GM18498 (cell line): ENCODE measurements at regions not wholly inside any gene's neighbourhood (a gene's known extent, or its start where the extent isn't known, plus 50 kb on each side); places are given as distances from the start of the nearest gene placed in this dataset.
"Not testable (repeated sequence)": the region's sequence is repeated elsewhere in the genome, so short reads cannot be mapped to it uniquely, and the experiment has no call there.

ENCODE experiments used
- ATAC-seq: cut with Tn5 transposase; IDR thresholded peaks from one replicate; pipeline ENCODE4 v1.9.1; 2021; ENCODE audit warnings: mild to moderate bottlenecking, moderate library complexity; ENCODE audit not compliant: unreplicated experiment

GRCh38 chr14:82766123-82766522 is 1232.5 kb upstream of the SEL1L start:
- ATAC-seq = no peak

- no peak for ATAC-seq
Observed at GRCh38 chr14:82766996-82767395, 1233.3 kb upstream of the SEL1L start.

GRCh38 chr14:82776958-82777357 is 1243.3 kb upstream of the SEL1L start:
- no peak for ATAC-seq

GRCh38 chr14:82778008-82778590 is 1244.4 kb upstream of the SEL1L start:
- no peak for ATAC-seq

GRCh38 chr14:82778601-82779000 is 1244.9 kb upstream of the SEL1L start:
- no peak for ATAC-seq

- no peak for ATAC-seq
Observed at GRCh38 chr14:82779301-82779700, 1245.6 kb upstream of the SEL1L start.

GRCh38 chr14:82785756-82786482 is 1252.3 kb upstream of the SEL1L start:
- no peak for ATAC-seq

GRCh38 chr14:82786483-82786880 is 1252.8 kb upstream of the SEL1L start:
- ATAC-seq = no peak

GRCh38 chr14:82796086-82796485 is 1262.4 kb upstream of the SEL1L start:
- ATAC-seq = no peak

GRCh38 chr14:82798276-82798675 is 1264.6 kb upstream of the SEL1L start:
- no peak for ATAC-seq

- ATAC-seq = no peak
Observed at GRCh38 chr14:82805892-82806825, 1272.5 kb upstream of the SEL1L start.

- no peak for ATAC-seq
Observed at GRCh38 chr14:82811246-82811645, 1277.6 kb upstream of the SEL1L start.

- not testable (repeated sequence) for ATAC-seq
Observed at GRCh38 chr14:82814339-82814738, 1280.7 kb upstream of the SEL1L start.

GRCh38 chr14:82830596-82830995 is 1296.9 kb upstream of the SEL1L start:
- ATAC-seq = no peak

- ATAC-seq = no peak
Observed at GRCh38 chr14:82836256-82836950, 1302.8 kb upstream of the SEL1L start.

- no peak for ATAC-seq
Observed at GRCh38 chr14:82837611-82838140, 1304.0 kb upstream of the SEL1L start.

GRCh38 chr14:82850576-82850975 is 1316.9 kb upstream of the SEL1L start:
- no peak for ATAC-seq

- no peak for ATAC-seq
Observed at GRCh38 chr14:82854131-82854530, 1320.5 kb upstream of the SEL1L start.

- ATAC-seq = no peak
Observed at GRCh38 chr14:82854901-82855300, 1321.2 kb upstream of the SEL1L start.

- no peak for ATAC-seq
Observed at GRCh38 chr14:82855912-82856391, 1322.3 kb upstream of the SEL1L start.

- ATAC-seq = no peak
Observed at GRCh38 chr14:82861313-82861712, 1327.7 kb upstream of the SEL1L start.
